ENCODE measurements at regions not wholly inside any gene's neighbourhood (a gene's known extent, or its start where the extent isn't known, plus 50 kb on each side); places are given as distances from the start of the nearest gene placed in this dataset.

DNA sequence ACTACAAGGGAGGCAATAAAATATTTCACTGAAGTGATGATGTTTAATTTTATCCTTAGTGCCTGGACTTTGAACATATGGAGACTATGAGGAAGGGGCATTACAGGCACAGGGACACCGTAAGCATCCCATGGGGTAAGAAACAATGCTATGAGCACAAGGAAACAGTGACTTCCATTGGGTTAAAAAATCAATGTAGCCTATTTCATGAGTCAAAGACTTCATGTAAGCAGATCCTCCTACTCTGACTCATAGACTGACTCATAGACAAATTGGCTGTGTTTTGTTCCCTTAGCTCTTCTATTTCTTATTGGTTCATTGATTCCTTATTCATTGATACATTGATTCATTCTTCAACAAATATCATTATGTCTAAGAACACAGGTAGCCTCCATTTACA lies 351.0 kb downstream of the PRELID2 start:
- ATAC-seq (no peak), DNase-seq (no peak)
- intact Hi-C loops (cut with DNase I) = no loop called here
- Histone ChIP-seq H3K36me3 (no peaks in the 10 kb centered on the region), H3K4me3 (no peak overlapping the region), H3K9me3 (no peaks in the 10 kb centered on the region), H3K27ac (no peak overlapping the region), H3K4me1 (no peaks in the 10 kb centered on the region), H3K27me3 (no peaks in the 10 kb centered on the region)
- TF ChIP-seq, protein P1, sequence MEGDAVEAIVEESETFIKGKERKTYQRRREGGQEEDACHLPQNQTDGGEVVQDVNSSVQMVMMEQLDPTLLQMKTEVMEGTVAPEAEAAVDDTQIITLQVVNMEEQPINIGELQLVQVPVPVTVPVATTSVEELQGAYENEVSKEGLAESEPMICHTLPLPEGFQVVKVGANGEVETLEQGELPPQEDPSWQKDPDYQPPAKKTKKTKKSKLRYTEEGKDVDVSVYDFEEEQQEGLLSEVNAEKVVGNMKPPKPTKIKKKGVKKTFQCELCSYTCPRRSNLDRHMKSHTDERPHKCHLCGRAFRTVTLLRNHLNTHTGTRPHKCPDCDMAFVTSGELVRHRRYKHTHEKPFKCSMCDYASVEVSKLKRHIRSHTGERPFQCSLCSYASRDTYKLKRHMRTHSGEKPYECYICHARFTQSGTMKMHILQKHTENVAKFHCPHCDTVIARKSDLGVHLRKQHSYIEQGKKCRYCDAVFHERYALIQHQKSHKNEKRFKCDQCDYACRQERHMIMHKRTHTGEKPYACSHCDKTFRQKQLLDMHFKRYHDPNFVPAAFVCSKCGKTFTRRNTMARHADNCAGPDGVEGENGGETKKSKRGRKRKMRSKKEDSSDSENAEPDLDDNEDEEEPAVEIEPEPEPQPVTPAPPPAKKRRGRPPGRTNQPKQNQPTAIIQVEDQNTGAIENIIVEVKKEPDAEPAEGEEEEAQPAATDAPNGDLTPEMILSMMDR (IDR thresholded peaks at IDR 0.05) = no peak

DNA sequence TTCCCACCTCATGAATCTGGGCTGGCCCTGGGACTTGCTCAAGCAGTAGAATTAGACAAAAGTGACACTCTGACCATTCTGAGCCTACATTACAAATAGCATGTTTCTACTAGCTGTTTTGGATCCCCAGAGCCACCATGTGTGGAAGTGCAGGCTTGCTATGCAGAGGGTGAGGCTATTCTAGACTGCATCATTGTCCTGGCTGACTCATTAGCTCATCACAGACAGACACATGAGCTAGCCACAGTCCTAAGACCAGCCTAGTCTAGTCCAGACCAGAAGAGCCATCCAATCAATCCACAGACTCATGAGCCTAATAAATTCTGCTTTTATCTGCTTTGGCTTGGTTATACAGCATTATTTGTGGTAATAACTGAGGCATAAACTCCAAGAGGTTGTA lies 351.9 kb downstream of the PRELID2 start:
- TF ChIP-seq, protein P1 (IDR thresholded peaks at IDR 0.05) = no peak
- DNase-seq (no peak), ATAC-seq (peak; percentile 36)
- no peak overlapping the region for H3K27ac ChIP-seq
- intact Hi-C loops (cut with DNase I) = no loop called here
- H3K36me3 ChIP-seq = no peaks in the 10 kb centered on the region
- no peaks in the 10 kb centered on the region for H3K9me3 ChIP-seq
- no peaks in the 10 kb centered on the region for H3K4me1 ChIP-seq
- no peaks in the 10 kb centered on the region for H3K27me3 ChIP-seq
- H3K4me3 ChIP-seq = no peak overlapping the region

DNA sequence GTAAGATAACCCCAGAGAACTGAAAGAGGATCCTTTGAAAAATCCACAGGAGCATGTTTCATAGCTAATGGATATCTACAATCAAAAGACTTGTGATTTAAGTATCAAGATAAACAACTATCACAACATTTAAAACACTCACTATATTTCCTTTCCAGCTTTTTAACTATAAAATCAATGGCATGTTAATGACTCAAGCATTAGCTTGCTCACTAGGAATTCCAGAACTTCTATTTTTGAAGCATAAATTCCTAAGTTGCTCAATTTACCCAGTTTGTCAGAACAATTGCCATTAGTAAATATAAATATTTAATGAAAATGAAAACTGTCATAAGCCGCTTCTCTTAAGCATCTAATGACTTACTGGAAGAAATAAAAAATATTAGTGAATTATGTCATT lies 355.3 kb downstream of the PRELID2 start:
- no peaks in the 10 kb centered on the region for H3K9me3 ChIP-seq
- DNase-seq (no peak), ATAC-seq (no peak)
- no peaks in the 10 kb centered on the region for H3K36me3 ChIP-seq
- no peak overlapping the region for H3K27ac ChIP-seq
- no peaks in the 10 kb centered on the region for H3K4me1 ChIP-seq
- no peak overlapping the region for H3K4me3 ChIP-seq
- H3K27me3 ChIP-seq = no peaks in the 10 kb centered on the region
- intact Hi-C loops (cut with DNase I) = no loop called here
- TF ChIP-seq, protein P1 (IDR thresholded peaks at IDR 0.05) = no peak

DNA sequence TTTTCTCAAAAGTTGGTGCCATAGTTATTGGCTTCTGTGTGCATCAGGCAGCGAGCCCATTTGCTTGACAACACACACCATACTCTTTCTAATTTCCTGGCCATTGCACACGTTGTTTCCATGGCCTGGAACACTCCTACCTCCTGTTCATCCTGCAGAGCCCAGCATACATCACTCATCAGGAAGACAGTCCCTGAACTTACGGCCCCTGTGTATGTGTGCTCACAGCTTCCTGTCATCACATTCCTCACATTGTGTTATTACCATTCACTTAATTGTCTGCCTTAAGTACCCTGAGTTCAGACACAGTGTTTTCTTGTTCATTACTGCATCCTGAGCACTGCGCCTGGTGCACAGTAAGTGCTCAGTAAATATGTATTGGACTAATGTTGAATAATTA lies 355.9 kb downstream of the PRELID2 start:
- Histone ChIP-seq H3K27ac (no peak overlapping the region), H3K4me3 (no peak overlapping the region), H3K9me3 (no peaks in the 10 kb centered on the region), H3K4me1 (no peaks in the 10 kb centered on the region), H3K27me3 (no peaks in the 10 kb centered on the region), H3K36me3 (no peaks in the 10 kb centered on the region)
- ATAC-seq (no peak), DNase-seq (no peak)
- intact Hi-C loops (cut with DNase I) = no loop called here
- TF ChIP-seq, protein P1 (IDR thresholded peaks at IDR 0.05) = no peak

DNA sequence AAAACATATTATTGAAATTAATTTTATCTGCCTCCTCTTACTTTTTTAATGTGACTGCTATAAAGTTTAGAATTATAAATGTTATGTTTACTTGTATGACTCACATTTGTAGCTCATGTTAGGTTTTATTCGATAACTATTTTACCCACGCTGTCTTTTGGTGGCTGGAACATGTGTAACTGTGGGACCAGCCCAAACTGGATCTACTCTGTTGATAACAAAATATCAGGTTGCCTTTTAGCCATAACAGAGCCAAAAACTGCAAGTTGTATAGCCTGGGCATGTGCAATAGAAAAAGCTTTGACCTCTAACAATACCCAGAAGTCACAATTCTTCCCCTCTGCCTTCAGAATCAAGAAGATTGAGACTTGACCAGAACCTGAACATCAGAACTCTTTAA lies 356.5 kb downstream of the PRELID2 start:
- intact Hi-C loops (cut with DNase I) = no loop called here
- no peaks in the 10 kb centered on the region for H3K4me1 ChIP-seq
- H3K36me3 ChIP-seq = no peaks in the 10 kb centered on the region
- no peaks in the 10 kb centered on the region for H3K27me3 ChIP-seq
- TF ChIP-seq, protein P1 (IDR thresholded peaks at IDR 0.05) = no peak
- no peaks in the 10 kb centered on the region for H3K9me3 ChIP-seq
- H3K4me3 ChIP-seq = no peak overlapping the region
- ATAC-seq = no peak
- DNase-seq = no peak
- no peak overlapping the region for H3K27ac ChIP-seq

Data from left lung (tissue), 4 donors.